Common myeloid progenitor, CD34-positive (primary cell): ENCODE measurements at regions not wholly inside any gene's neighbourhood (a gene's known extent, or its start where the extent isn't known, plus 50 kb on each side); places are given as distances from the start of the nearest gene placed in this dataset.
"Not testable (repeated sequence)": the region's sequence is repeated elsewhere in the genome, so short reads cannot be mapped to it uniquely, and the experiment has no call there.

Experiments used
- CTCF ChIA-PET: fragments of 350-600 bp; sonication (Branson Sonifier 250); formaldehyde crosslinking; loops from one replicate; lab custom pipeline; 2021; ENCODE audit warnings: antibody characterized with exemption; lab: Charles Lee
- POLR2A ChIA-PET: fragments of 350-600 bp; sonication (Branson Sonifier 250); formaldehyde crosslinking; loops from one replicate; lab custom pipeline; 2021; ENCODE audit warnings: antibody characterized with exemption; lab: Charles Lee
- DNase-seq, 3 donors: peaks; one replicate each; pipeline versions ENCODE4 v3.0.0 to v3.0.0-alpha.2; 2013
- H3K27ac ChIP-seq, 2 experiments: 1 replicate in 1 of 2; 2 replicates in 1 of 2; pipeline ENCODE4 v1.7.0; 2013; ENCODE audit warnings: inconsistent platforms in 2 of 2, low read length in 2 of 2, mild to moderate bottlenecking in 2 of 2, low read depth in 1 of 2, moderate library complexity in 1 of 2; ENCODE audit not compliant: severe bottlenecking in 2 of 2, insufficient read depth in 1 of 2, poor library complexity in 1 of 2
- H3K27me3 ChIP-seq, 5 experiments: replicated peaks in 2 of 5; 1 replicate in 3 of 5; 2 replicates in 2 of 5; pipeline versions ENCODE4 v1.6.1 to v1.7.0; 2013; ENCODE audit warnings: low read length in 4 of 5, mild to moderate bottlenecking in 2 of 5, moderate library complexity in 2 of 5, inconsistent platforms in 1 of 5; ENCODE audit not compliant: insufficient read depth in 5 of 5, control insufficient read depth in 4 of 5
- H3K36me3 ChIP-seq, 4 experiments: 1 replicate in 2 of 4; 2 replicates in 2 of 4; pipeline versions ENCODE4 v1.6.1 to v1.7.0; 2013; ENCODE audit warnings: low read length in 3 of 4, control low read depth in 1 of 4, mild to moderate bottlenecking in 1 of 4; ENCODE audit not compliant: control insufficient read depth in 4 of 4, insufficient read depth in 4 of 4
- H3K4me1 ChIP-seq, 4 experiments: 1 replicate in 3 of 4; 2 replicates in 1 of 4; pipeline versions ENCODE4 v1.6.1 to v1.7.1; 2013; ENCODE audit warnings: low read length in 3 of 4, mild to moderate bottlenecking in 3 of 4, control low read depth in 1 of 4, inconsistent platforms in 1 of 4, moderate library complexity in 1 of 4; ENCODE audit not compliant: control insufficient read depth in 4 of 4, insufficient read depth in 4 of 4; ENCODE audit errors: control extremely low read depth in 1 of 4
- H3K4me3 ChIP-seq, 7 experiments: 1 replicate in 4 of 7; 2 replicates in 3 of 7; pipeline versions ENCODE4 v1.5.1 to v1.7.0; 2013; ENCODE audit warnings: mild to moderate bottlenecking in 7 of 7, low read length in 6 of 7, moderate library complexity in 6 of 7, inconsistent platforms in 2 of 7, low read depth in 2 of 7, control low read depth in 1 of 7; ENCODE audit not compliant: insufficient read depth in 4 of 7, control insufficient read depth in 1 of 7; ENCODE audit errors: extremely low read depth in 1 of 7
- H3K9me3 ChIP-seq, 5 experiments: 1 replicate in 4 of 5; 2 replicates in 1 of 5; pipeline versions ENCODE4 v1.6.1 to v1.7.1; 2013; ENCODE audit warnings: low read length in 4 of 5, mild to moderate bottlenecking in 2 of 5, inconsistent platforms in 1 of 5, low read depth in 1 of 5, moderate library complexity in 1 of 5; ENCODE audit not compliant: control insufficient read depth in 4 of 5, insufficient read depth in 2 of 5; ENCODE audit errors: control extremely low read depth in 1 of 5
- WGBS: methylation state at CpG from one replicate; pipeline ENCODE4 v1.1.5; 2013; ENCODE audit not compliant: insufficient coverage; 5-methylcytosine and 5-hydroxymethylcytosine counted together

DNA sequence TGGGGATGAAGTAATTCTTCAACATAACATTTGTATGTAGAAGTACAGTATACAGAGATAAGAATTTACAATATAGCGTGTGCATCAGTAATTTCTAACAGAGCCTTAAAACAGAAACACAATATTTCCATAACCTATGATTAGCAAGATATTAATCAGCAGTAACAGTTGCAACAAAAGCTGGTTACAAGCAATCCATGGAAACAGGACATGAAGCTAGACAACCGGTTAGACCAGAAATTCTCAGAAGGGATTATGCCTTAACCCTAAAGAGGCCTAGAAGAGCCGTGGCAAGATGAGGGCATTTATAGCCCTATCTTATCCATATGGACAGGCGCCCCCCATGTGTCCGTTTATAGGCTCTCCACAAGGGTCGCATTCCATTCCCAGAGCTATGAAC, 392.5 kb downstream of the PRELID2 start:
- CTCF ChIA-PET, POLR2A ChIA-PET, H3K27ac ChIP-seq, H3K27me3 ChIP-seq, DNase-seq, H3K4me1 ChIP-seq, H3K36me3 ChIP-seq, H3K9me3 ChIP-seq, H3K4me3 ChIP-seq: not testable (repeated sequence)
- WGBS = 100% methylated on average over 1 of the region's 6 CpGs

DNA sequence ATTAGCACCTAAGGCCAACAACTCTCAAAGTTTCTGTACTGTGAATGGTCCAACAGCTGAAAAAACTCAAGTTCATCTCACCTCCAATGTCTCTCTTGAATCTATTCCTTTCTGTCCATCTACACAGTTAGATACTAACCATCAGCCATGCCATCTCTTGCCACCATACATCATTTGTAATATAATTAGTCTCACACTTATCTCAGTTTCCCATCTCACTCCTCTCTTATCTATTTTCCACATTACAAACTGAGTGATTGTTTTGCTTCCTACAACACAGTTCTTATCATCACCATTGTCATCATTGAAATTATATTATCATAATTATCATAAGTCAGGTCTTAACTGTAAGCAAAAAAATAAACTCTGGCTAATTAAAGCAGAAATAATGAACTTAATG, 393.9 kb downstream of the PRELID2 start:
- POLR2A ChIA-PET = no interaction called here
- CTCF ChIA-PET = no interaction called here
- no peak for DNase-seq
- H3K36me3 ChIP-seq = no peaks in the 10 kb centered on the region
- no peaks in the 10 kb centered on the region for H3K4me1 ChIP-seq
- no peaks in the 10 kb centered on the region for H3K27me3 ChIP-seq
- no peak overlapping the region for H3K27ac ChIP-seq
- H3K9me3 ChIP-seq = peaks cover 0 to 3% (median 0%) of the 10 kb centered on the region in 5 experiments
- H3K4me3 ChIP-seq = no peak overlapping the region

DNA sequence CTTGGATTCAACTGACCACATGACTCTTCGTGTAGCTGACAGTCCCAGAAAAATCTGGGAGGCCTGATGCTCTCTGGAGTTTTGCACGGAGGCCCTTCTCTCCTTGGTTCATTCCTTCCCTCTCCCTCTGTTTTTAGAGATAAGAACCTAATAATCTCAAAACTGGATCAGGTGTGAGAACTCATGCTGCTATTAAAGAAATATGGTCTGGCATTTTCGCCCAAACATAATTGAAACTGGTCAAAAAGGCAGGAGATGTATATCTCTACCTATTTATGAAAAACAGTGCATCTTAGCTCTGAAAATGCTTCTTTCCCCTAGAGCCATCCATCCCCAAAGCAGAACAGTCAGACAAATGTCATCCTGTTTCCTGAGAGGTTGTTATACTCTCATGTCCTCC, 397.5 kb downstream of the PRELID2 start:
- Histone ChIP-seq H3K27me3 (no peaks in the 10 kb centered on the region), H3K4me3 (no peak overlapping the region), H3K36me3 (no peaks in the 10 kb centered on the region), H3K4me1 (no peaks in the 10 kb centered on the region), H3K9me3 (peaks cover 0 to 3% (median 0%) of the 10 kb centered on the region in 5 experiments), H3K27ac (no peak overlapping the region)
- WGBS = 100% methylated on average over 2 of the region's 3 CpGs
- POLR2A ChIA-PET = no interaction called here
- CTCF ChIA-PET = no interaction called here
- no peak for DNase-seq

DNA sequence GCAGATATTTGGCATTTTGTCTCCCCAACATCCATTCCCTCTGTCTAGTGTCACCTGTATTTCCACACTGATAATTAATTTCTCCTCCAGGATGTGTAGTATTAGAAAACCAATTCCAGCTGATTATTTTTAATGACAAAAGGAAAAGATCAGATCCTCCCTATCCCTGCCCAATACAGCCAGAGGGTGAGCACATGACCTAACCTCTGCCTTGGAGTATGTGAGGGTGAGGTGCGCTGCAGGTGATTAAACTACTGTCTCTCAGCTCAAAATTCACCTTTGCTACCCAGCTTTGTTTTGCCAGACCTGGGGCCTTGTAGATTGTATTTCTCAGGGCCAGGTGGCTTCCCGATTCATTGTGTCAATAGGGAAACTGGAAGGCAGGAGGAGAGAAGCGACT, 402.1 kb downstream of the PRELID2 start:
- no peak for DNase-seq
- 90% methylated on average over 2 of the region's 3 CpGs for WGBS
- H3K9me3 ChIP-seq = peaks cover 0 to 3% (median 0%) of the 10 kb centered on the region in 5 experiments
- ChIA-PET CTCF (no interaction called here), POLR2A (no interaction called here)
- no peaks in the 10 kb centered on the region for H3K27me3 ChIP-seq
- H3K36me3 ChIP-seq = no peaks in the 10 kb centered on the region
- no peaks in the 10 kb centered on the region for H3K4me1 ChIP-seq
- no peak overlapping the region for H3K4me3 ChIP-seq
- H3K27ac ChIP-seq = no peak overlapping the region

DNA sequence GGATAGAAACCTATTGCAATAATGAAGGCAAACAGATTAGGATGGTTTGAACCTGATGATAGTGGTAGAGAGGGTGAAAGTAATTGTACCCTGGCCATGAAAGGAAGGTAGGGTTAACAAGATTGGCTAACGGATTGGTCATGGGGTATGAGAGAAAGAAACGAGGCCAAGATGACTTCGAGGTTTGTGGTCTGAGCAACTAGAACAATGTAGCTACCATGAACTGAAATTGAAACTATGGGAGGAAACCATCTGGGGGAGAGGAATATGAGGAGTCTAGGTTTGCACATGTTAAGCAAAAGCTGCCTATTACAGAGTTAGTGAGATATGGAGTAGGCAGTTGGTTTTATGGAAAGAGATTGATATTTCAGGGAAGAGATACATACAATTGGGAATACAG, 406.0 kb downstream of the PRELID2 start:
- WGBS = 74% methylated on average over 3 of the region's 3 CpGs
- CTCF ChIA-PET = no interaction called here

DNA sequence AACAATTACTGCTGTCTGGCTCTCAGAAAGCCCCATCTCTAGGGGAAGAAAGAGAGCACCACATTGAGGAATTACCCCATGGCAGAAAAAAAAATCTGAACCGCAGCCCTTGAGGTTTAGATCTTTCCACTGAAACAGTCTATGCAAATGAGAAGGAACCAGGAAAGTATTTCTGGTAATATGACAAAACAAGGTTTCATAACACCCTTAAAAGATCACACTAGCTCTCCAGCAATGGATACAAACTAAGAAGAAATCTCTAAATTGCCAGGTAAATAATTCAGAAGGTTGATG, 427.1 kb downstream of the PRELID2 start:
- ChIA-PET CTCF (no interaction called here), POLR2A (no interaction called here)
- no peak for DNase-seq
- Histone ChIP-seq H3K4me1 (no peaks in the 10 kb centered on the region), H3K9me3 (peaks cover 0 to 49% (median 7%) of the 10 kb centered on the region in 5 experiments), H3K27ac (no peak overlapping the region), H3K36me3 (no peaks in the 10 kb centered on the region), H3K27me3 (no peaks in the 10 kb centered on the region), H3K4me3 (no peak overlapping the region)
- WGBS = no CpG with 5 or more reads among the region's 1 CpG

More for the DNA sequence above, 406.0 kb downstream of the PRELID2 start:
- POLR2A ChIA-PET = no interaction called here
- Histone ChIP-seq H3K4me1 (no peaks in the 10 kb centered on the region), H3K9me3 (peaks cover 0 to 4% (median 0%) of the 10 kb centered on the region in 5 experiments), H3K27ac (no peak overlapping the region), H3K36me3 (no peaks in the 10 kb centered on the region), H3K27me3 (no peaks in the 10 kb centered on the region), H3K4me3 (no peak overlapping the region)
- DNase-seq = no peak

DNA sequence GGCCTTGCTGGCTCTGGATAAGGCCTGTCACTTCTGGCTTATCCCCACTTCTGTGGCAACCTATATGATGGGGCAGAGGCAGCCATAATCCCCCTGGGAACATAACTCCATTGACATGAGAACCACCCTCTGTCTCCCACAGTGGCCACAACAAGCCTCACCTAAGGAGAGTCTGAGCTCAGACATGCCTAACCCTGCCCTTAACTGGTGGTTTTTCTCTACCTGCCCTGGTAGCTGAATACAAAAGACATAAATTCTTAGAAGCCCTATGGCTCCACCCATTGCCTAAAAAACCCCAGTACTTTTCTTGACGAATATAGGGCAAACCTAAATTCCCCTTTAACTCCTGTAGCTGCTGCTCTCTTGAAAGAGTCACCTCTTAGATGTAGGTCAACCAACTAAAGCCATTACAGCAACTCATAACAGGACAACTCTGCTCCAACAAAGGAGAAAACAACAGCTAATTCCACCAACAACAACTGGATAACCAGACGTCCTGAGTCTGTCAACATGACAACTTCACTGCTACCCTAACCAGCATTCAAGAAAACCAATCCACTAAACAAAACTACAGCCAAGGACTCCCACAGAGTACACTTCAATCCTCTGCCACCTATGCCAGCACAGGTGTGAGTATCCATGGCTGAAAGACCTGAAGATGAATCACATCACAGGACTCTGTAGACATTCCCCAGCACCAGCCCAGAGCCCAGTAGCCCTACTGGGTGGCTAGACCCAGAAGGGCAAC, 427.7 kb downstream of the PRELID2 start:
- CTCF ChIA-PET = no interaction called here
- Histone ChIP-seq H3K9me3 (peaks cover 0 to 47% (median 7%) of the 10 kb centered on the region in 5 experiments), H3K27me3 (no peaks in the 10 kb centered on the region), H3K36me3 (no peaks in the 10 kb centered on the region), H3K4me1 (no peaks in the 10 kb centered on the region), H3K27ac (no peak overlapping the region), H3K4me3 (no peak overlapping the region)
- 100% methylated on average over 1 of the region's 2 CpGs for WGBS
- DNase-seq = no peak
- POLR2A ChIA-PET = no interaction called here
